Left lung (tissue), 4 donors: ENCODE measurements at regions not wholly inside any gene's neighbourhood (a gene's known extent, or its start where the extent isn't known, plus 50 kb on each side); places are given as distances from the start of the nearest gene placed in this dataset.

Source experiments
- ATAC-seq: fragments of 200-7000 bp; cut with Tn5 transposase; one replicate; pipeline ENCODE4 v1.9.1; 2020; ENCODE audit warnings: moderate library complexity
- DNase-seq, 4 donors: peaks; one replicate each; pipeline ENCODE4 v3.0.0-alpha.2; 2013 to 2020
- H3K27ac ChIP-seq, 2 donors: fragments of 200-600 bp; sonication (generic) in 1 of 2; one replicate each; pipeline versions ENCODE4 v1.5.0 to v1.8.0; 2020 to 2021
- H3K27me3 ChIP-seq, 2 donors: fragments of 200-600 bp; sonication (generic) in 1 of 2; one replicate each; pipeline versions ENCODE4 v1.5.0 to v1.8.0; 2020 to 2021
- H3K36me3 ChIP-seq, 2 donors: fragments of 200-600 bp; sonication (generic) in 1 of 2; one replicate each; pipeline versions ENCODE4 v1.5.0 to v1.8.0; 2020 to 2021
- H3K4me1 ChIP-seq, 2 donors: fragments of 200-600 bp; one replicate each; pipeline ENCODE4 v1.8.0; 2021
- H3K4me3 ChIP-seq, 2 donors: fragments of 200-600 bp; sonication (generic) in 1 of 2; one replicate each; pipeline versions ENCODE4 v1.5.0 to v1.8.0; 2020 to 2021; ENCODE audit warnings: mild to moderate bottlenecking in 1 of 2
- H3K9me3 ChIP-seq, 2 donors: fragments of 200-600 bp; sonication (generic) in 1 of 2; one replicate each; pipeline versions ENCODE4 v1.5.0 to v1.8.0; 2020 to 2021
- CTCF ChIP-seq, 2 donors: fragments of 200-600 bp; sonication (generic) in 1 of 2; IDR thresholded peaks; one replicate each; pipeline versions ENCODE4 v1.5.0 to v1.8.0; 2021; ENCODE audit warnings: antibody characterized with exemption in 2 of 2
- intact Hi-C, 2 donors: fragments of 100-400 bp; cut with DNase I; formaldehyde crosslinking; loops; one replicate each; pipeline versions ENCODE4 v1.11.2 to v1.14.2; 2022
- donor health status: DM: no; HTN: yes; CAD: no.
- donor health status: DM: no; HTN: no; CAD: no.

GRCh38 chr6:147128056-147128455, 76.2 kb upstream of the STXBP5 start:
- H3K4me3 ChIP-seq: no peak overlapping the region
- intact Hi-C loops: no loop called here
- no peak for ATAC-seq

DNA sequence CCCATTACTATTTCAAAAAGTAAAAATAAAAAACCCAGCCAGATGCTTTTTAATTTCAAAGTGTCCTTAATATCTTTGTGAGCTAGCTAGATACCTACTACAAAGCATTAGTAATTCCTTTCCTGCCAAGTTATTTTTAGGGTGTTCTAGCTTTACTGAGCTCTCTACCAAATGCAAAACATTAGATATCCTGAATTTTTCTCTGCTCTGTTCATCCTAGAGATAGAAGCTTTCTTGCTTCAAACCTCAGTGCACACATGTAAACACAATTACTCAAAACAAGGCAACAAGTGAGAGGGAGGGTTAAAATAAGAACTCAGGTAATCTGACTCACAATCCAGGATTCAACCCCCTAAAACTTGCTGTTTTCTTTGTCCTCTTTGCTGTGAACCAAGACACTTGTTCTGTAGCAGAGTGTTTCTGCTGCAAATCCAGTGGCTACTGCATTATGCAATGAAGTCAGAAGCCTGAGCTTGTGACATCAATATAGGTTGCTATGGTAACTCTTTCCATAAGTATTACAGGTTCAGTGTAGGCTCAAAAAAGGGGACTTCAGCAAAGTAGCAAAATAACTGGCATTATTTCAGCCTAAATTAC, 72.6 kb upstream of the STXBP5 start:
- H3K36me3 ChIP-seq: no peaks in the 10 kb centered on the region
- no peak overlapping the region for H3K4me3 ChIP-seq
- H3K27me3 ChIP-seq: no peaks in the 10 kb centered on the region
- intact Hi-C loops: no loop called here
- no peaks in the 10 kb centered on the region for H3K9me3 ChIP-seq
- H3K4me1 ChIP-seq: no peaks in the 10 kb centered on the region
- DNase-seq (peak in 1 of 4 donors; percentile 5), ATAC-seq (no peak)
- no peak for TF ChIP-seq CTCF (IDR thresholded peaks at IDR 0.05)
- no peak overlapping the region for H3K27ac ChIP-seq

More at GRCh38 chr6:147128056-147128455, 76.2 kb upstream of the STXBP5 start:
- Histone ChIP-seq H3K36me3 (no peaks in the 10 kb centered on the region), H3K27ac (no peak overlapping the region), H3K4me1 (no peaks in the 10 kb centered on the region), H3K9me3 (no peaks in the 10 kb centered on the region), H3K27me3 (peaks cover 0 to 4% of the 10 kb centered on the region in 2 donors)
- TF ChIP-seq CTCF (IDR thresholded peaks at IDR 0.05): no peak
- DNase-seq: no peak

DNA sequence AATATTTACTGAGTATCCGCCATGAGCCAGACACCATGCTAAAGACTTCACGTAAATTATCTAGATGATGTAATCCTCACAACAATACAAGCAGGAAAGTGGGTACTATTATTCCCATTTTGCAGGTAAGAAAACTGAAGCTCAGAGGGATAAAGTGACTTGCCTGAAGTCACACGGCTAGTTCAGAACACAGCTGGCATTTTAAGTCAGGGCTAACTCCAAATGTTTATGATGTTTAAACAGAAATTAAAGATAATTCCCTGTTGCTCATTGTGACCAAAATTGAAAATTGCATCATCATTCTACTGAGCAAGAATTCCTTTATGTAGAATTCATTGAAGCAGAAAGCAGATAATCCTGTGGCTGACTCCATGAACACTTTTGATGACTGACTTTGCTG, 71.3 kb upstream of the STXBP5 start:
- no peaks in the 10 kb centered on the region for H3K27me3 ChIP-seq
- intact Hi-C loops: no loop called here
- no peak for DNase-seq

DNA sequence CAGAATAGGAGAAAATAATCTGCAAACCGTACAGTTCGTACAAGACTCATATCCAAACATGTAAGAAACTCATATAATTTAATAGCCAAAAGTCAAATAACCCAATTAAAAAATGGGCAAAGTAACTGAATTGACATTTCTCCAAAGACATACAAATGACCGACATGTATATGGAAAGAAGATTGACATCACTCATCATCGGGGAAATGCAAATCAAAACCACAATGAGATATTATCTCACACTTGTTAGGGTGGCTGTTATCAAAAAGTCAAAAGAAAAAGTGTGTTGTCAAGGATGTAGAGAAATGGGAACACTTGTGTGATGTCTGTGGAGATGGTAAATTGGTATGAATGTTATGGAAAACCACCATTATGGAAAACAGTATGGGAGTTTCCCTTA, 70.5 kb upstream of the STXBP5 start:
- no peaks in the 10 kb centered on the region for H3K9me3 ChIP-seq
- intact Hi-C loops: no loop called here
- ATAC-seq (no peak), DNase-seq (no peak)
- no peak for TF ChIP-seq CTCF (IDR thresholded peaks at IDR 0.05)
- H3K27ac ChIP-seq: no peak overlapping the region
- H3K27me3 ChIP-seq: no peaks in the 10 kb centered on the region
- H3K4me3 ChIP-seq: no peak overlapping the region
- H3K4me1 ChIP-seq: no peaks in the 10 kb centered on the region
- H3K36me3 ChIP-seq: no peaks in the 10 kb centered on the region

More for the DNA sequence above, 71.3 kb upstream of the STXBP5 start:
- H3K36me3 ChIP-seq: no peaks in the 10 kb centered on the region
- no peaks in the 10 kb centered on the region for H3K4me1 ChIP-seq
- H3K4me3 ChIP-seq: no peak overlapping the region
- ATAC-seq: no peak
- H3K27ac ChIP-seq: no peak overlapping the region
- TF ChIP-seq CTCF (IDR thresholded peaks at IDR 0.05): no peak
- no peaks in the 10 kb centered on the region for H3K9me3 ChIP-seq

- H3K4me3 ChIP-seq: no peak overlapping the region
- intact Hi-C loops: no loop called here
- TF ChIP-seq CTCF (IDR thresholded peaks at IDR 0.05): no peak
- no peaks in the 10 kb centered on the region for H3K9me3 ChIP-seq
- no peak for DNase-seq
- no peaks in the 10 kb centered on the region for H3K27me3 ChIP-seq
- no peak for ATAC-seq
- no peak overlapping the region for H3K27ac ChIP-seq
- H3K36me3 ChIP-seq: no peaks in the 10 kb centered on the region
- no peaks in the 10 kb centered on the region for H3K4me1 ChIP-seq
Measured at GRCh38 chr6:147135211-147135681, 69.0 kb upstream of the STXBP5 start.
